HL-60/S4 (cell line): ENCODE measurements at regions not wholly inside any gene's neighbourhood (a gene's known extent, or its start where the extent isn't known, plus 50 kb on each side); places are given as distances from the start of the nearest gene placed in this dataset.
"Not testable (repeated sequence)": the region's sequence is repeated elsewhere in the genome, so short reads cannot be mapped to it uniquely, and the experiment has no call there.

Experiments
- in situ Hi-C: fragments of 300-500 bp; cut with MboI; formaldehyde crosslinking; loops from 2 replicates; pipeline ENCODE4 v1.14.3; 2022; ENCODE audit warnings: low sequenced_read_pairs

- in situ Hi-C loops = no loop called here
Observed at GRCh38 chr12:131249246-131250027, 295.7 kb downstream of the ADGRD1 start.

- in situ Hi-C loops = no loop called here
Observed at GRCh38 chr12:131250028-131250950, 296.6 kb downstream of the ADGRD1 start.

- in situ Hi-C loops = no loop called here
Observed at GRCh38 chr12:131250951-131251315, 297.2 kb downstream of the ADGRD1 start.

GRCh38 chr12:131251336-131252101 is 297.8 kb downstream of the ADGRD1 start:
- in situ Hi-C loops = no loop called here

- in situ Hi-C loops = no loop called here
Observed at GRCh38 chr12:131253376-131254026, 299.8 kb downstream of the ADGRD1 start.

DNA sequence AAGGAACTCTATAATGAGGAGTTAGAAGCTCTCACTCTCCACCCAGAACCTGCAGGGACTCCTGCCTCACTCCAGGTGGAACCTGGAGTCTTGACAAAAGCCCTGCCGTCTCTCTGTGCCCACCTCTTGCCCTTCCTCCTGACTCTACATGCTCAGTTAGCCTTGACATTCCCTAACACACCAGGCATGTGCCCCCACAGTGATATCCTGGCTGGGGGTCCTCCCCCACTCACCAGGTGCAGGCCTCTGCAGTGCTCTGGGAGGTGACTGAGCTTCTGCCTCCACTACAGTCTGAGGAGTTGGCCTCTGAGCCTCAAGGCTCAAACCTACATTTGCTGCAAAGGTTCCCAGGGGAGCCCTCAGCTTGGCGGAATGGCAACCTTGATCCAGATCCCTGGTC is 300.7 kb downstream of the ADGRD1 start:
- in situ Hi-C loops = no loop called here

DNA sequence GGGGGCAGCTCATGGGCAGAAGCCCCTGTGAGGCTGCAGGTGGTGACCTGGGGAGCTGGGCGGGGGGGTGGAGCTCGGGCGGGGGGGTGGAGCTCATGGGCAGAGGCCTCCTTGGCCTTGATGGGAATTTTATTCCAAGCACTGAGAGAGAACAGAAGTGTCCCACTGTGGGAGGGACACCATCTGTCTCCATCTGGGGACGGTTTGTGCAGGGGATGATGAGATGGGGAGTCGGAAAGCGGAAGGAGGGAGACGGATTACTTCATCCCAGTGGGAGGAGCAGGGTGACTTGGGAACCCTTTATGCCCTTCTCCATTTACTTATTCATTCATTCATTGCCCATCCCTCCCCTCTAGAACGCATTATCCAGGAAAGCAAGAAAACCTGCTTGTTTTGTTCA is 304.7 kb downstream of the ADGRD1 start:
- in situ Hi-C loops = no loop called here

- in situ Hi-C loops = no loop called here
Observed at GRCh38 chr12:131260251-131260905, 306.7 kb downstream of the ADGRD1 start.

DNA sequence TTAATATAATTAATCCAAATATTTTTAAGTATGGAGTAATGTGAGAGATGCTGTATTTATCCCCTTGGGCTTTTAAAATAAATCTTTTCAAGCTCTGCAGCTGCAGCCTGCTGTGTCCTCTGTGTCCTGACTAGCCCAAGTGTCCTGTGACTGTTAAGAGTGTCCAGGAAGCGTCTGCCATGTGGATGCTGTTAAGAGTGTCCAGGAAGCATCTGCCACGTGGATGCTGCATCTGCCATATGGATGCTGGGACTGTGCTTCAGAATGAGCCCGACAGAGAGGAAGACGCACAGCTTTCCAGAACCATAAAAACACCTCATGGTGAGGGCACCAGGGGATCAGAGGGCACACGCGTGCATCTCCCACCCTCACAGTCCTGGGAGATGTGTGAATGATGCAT is 307.2 kb downstream of the ADGRD1 start:
- in situ Hi-C loops = no loop called here

DNA sequence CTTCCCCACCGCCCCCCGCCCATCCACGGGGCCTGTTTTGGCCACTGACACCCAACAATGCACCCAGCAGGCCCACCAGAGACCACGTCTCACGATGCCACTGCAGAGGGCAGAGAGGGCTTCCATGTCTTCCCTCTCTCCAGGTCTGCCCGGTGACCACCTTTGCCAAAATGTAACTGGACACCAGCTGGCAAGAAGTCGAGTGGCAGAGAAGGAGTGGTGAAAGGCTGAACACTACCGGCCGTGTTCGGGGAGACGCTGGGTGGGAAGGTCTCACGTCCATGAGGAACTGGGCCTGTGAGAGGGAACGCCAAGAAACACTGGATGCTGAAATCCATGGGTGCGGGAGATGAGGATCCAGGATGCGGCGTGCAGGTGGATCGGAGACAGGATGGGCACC is 308.2 kb downstream of the ADGRD1 start:
- in situ Hi-C loops = no loop called here

DNA sequence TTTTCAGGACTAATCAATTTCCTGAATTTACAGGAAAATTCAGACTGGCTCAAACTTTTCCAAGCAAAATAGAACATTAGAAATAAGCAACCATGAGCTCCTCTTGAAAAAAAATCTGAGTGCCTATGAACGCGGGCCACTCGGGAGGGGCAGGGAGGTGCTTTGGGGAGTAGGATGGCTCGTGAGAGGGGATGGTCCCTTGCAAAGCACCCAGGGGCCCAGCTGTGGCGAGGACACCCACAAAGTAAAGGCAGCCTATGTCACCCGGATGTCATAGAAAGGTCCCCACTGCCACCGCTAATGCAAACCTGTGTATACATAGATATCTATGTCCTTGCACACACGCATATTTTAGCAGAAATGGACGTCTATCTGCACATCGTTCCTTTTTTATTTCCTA is 309.9 kb downstream of the ADGRD1 start:
- in situ Hi-C loops = no loop called here

DNA sequence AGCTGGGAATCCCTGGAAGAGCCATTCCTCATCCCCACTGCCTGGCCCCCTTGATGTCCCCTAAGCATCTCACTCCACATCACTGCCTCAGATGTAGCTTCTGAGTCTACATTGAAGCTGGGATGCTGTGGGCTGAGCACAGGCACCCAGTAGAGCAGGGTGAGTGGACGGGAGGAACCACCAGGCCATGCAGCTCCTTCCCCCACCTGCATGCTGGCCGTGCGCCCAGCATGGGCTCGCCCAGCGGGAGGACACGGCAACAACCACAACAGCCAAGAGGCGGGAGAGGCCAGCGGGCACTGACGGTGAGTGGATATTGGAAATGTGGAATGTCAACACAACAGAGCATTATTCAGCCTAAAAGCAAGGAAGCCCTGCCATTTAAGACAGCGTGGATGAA is 310.9 kb downstream of the ADGRD1 start:
- in situ Hi-C loops = no loop called here

- in situ Hi-C loops = no loop called here
Observed at GRCh38 chr12:131266591-131267467, 313.1 kb downstream of the ADGRD1 start.

DNA sequence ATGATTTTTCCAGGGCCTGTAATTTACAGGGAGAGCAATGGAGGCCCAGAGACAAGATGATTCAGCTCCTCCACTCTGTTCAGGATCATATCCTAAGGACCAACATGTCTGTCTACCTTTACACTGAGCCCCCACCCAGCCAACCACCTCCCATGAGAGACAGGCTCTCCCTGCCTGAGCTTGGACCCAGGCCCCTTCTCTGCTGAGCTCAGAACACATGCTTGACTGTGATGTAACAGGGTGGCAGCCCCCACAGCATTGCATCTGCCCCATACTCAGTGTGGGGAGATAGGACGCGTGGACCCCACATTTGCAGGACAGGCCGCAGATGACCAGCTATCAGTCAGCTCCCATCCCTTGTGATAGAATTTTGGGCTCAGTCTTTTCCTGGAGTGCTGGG is 313.9 kb downstream of the ADGRD1 start:
- in situ Hi-C loops = no loop called here

DNA sequence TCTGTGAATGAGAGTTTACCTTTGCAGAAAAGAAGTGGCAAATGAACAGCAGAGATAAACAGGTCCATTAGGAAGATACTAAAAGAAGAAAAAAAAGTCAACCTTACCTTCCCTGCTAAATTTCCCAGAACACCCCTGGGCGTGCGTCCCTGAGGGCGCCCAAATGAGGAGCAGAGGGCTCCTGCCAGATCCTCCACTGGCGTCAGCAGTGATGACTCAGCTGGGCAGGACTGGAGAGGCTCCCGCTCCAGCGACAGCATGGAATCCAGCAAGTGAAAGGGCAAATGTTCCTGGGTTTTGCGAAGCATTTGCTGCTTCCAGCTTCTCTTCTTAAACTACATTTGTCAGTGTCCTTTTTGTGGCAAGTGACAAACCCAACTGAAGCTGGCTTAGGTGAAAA is 314.4 kb downstream of the ADGRD1 start:
- in situ Hi-C loops = not testable (repeated sequence)

GRCh38 chr12:131268571-131268970 is 314.9 kb downstream of the ADGRD1 start:
- in situ Hi-C loops = not testable (repeated sequence)

GRCh38 chr12:131269551-131269950 is 315.8 kb downstream of the ADGRD1 start:
- in situ Hi-C loops = no loop called here

- in situ Hi-C loops = not testable (repeated sequence)
Observed at GRCh38 chr12:131269977-131270376, 316.3 kb downstream of the ADGRD1 start.

GRCh38 chr12:131271724-131272123 is 318.0 kb downstream of the ADGRD1 start:
- in situ Hi-C loops = no loop called here
